ENCODE measurements at regions not wholly inside any gene's neighbourhood (a gene's known extent, or its start where the extent isn't known, plus 50 kb on each side); places are given as distances from the start of the nearest gene placed in this dataset.
A peak's percentile ranks its signal among the peaks of the same experiment; 100 is the strongest.

DNA sequence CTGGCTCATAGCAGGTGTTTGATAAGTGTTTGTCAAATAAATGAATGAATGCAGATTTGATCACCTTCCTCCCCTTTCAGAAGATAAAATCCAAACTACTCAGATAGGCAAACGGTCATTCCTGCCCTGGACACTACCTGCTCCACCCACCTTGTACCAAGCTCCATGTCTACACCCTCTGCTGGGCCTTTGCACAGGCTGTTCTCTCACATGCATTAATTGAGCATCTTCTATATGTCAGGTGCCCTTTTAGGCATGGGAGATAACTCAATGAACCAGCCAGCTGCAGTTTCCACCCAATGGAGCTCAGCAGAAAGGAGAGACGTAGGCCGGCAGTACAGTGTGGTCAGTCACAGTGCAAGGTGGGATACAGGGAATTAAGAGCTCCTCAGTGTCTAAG lies 102.3 kb upstream of the CPEB4 start:
- no peak for DNase-seq

DNA sequence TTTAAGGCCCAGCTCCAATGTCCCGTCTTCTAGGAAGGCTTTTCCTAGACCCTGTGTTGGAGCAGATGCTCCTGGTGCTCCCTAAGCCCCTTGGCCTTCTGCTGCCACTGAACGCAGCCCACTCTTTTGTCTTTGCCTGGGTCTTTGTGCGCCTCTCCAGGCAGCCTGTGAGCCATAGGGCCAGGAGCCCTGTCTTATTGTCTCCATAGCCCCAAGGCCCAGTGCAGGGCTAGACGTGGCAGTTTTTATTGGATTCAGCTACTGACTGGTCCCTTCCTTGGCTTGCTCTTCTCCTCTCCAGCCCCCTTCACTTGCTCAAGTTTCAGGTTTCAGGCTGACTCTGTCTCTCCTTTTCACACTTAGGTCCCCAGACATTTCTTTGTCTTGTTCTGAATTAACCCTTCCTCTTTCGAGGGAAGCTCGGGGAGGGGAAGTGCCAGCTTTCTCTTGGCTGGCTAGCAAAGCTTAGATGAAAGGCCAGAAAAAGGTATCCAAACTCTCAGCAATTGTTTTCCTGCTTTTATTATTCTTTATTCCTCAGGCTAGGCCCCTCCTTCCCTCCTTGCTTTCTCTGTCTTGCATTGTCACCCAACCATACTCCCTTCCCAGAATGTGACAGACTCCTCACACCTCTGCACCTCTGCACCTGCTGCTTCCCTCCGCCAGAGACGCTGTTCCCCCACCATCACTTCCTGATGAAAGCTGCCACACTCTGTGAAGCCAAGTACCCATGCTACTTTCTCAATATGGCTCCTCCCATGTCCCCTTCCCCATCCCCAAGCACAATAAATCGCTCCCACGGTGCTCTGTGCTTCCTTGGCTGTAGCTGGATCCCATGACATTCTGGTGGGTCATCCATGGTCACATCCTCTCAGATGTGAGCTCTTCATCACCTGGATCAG lies 101.6 kb upstream of the CPEB4 start:
- DNase-seq: peak; percentile 45

DNA sequence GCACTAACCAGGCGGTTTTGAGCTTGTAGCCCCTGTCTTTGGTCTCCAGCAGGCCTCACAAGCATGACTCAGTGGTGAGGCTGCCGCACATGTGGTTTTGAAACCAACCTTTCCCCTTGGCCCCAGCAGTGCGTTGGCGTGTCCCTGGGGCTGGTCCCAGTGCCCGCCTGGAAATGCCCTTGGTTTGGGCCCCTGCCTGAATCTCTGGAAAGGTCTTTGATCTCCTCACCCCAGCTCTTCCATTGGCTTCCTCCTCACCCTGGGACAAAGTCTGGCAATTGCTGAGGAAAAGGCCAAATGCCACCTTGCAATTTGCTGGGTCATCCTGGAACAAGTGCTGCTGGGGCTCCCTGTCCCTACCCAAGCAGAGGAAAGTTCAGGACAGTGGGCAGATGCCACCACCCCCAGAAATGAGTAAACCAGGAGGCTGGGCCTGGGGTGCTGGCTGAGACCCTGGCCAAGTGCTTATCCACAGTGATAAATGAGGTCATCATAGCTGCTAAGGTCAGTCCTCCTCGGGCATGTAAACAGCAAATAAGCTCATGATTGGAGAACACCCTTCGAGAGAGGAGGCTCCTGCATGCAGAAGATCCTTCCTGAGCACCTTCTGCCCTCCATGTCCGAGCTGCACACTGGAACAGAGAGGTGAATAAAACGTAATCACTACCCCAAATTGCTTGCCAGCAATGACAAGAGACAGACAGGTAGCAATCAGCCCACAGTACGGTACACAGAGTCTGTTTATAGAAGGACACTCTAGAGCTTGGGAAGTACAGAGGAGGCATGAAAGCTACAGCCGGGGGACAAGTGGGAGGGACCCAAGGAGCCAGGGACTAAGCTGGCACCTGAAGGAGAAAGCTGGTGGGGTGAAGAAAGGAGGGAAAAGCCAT lies 98.9 kb upstream of the CPEB4 start:
- peak; percentile 19 for DNase-seq

DNA sequence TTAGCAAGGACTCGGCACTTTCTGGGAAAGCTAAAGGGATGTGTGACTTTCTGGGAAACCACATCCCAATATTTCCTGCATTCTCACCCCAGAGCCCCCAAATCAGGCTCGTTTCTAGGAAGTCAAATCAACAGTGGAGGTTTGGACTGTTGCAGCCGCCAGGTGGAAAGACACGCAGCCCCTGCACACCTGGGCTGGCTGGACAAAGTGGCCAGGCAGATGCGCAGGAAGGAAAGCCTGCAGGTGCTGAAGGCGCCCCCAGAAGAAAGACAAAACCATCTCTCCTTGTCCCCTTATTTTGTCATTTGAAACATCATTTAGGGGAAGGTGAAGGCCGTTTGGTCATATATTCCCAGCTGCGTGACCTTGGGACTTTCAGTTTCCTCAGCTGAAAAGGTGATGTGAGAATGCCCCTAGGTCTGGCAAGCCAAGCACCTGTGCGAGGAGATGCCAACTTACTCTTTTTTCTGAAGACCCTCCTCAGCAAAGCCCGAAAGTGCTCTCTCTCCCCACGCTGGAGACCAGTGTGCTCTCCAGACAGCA lies 97.9 kb upstream of the CPEB4 start:
- DNase-seq: no peak

DNA sequence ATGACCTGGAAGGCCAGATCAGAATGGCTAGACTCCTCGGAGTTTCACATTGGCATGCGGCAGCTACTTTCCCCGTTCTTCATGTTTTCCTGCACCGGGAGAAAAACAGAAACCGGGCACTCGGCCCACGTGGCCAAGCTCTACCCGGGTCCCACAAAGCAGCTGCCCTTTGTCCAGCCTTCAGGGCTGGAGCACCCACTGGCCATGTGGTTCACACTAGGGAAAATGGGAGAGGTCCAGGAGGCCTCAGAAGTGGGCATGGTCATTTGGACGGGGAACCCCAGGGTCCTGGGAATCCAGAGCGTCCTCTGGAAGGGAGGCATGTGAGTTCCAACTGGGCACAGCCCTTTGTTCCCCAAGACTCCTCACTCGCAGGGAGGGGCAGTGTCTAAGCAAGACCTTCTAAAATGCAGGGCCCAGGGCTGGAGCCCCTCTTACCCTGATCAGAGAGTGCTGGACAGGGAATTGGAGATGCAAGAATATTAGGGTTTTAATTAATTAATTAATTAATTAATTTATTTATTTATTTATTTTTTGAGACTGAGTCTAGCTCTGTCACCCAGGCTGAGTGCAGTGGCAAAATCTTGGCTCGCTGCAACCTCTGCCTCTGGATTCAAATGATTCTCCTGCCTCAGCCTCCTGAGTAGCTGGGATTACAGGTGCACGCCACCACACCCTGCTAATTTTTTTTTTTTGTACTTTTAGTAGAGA lies 97.2 kb upstream of the CPEB4 start:
- no peak for DNase-seq

DNA sequence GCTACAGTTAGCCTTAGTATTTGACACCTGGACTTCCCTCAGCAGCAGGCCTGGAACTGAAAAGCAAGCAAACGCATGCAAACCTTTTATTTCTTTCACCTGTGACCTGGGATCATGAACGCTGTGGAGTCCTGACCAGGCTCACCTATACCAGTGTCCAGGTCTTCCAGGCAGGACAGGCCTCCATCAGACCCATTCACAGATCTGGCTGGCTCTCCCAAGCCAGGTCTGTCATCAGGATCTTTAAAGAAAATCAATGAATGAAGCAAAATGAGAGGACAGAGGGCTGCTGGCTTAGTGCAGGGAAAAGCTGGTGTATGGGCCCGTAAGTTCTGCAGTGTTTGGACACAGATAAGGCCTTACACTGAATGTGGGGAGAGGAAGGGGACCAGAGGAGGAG lies 96.3 kb upstream of the CPEB4 start:
- DNase-seq: no peak

DNA sequence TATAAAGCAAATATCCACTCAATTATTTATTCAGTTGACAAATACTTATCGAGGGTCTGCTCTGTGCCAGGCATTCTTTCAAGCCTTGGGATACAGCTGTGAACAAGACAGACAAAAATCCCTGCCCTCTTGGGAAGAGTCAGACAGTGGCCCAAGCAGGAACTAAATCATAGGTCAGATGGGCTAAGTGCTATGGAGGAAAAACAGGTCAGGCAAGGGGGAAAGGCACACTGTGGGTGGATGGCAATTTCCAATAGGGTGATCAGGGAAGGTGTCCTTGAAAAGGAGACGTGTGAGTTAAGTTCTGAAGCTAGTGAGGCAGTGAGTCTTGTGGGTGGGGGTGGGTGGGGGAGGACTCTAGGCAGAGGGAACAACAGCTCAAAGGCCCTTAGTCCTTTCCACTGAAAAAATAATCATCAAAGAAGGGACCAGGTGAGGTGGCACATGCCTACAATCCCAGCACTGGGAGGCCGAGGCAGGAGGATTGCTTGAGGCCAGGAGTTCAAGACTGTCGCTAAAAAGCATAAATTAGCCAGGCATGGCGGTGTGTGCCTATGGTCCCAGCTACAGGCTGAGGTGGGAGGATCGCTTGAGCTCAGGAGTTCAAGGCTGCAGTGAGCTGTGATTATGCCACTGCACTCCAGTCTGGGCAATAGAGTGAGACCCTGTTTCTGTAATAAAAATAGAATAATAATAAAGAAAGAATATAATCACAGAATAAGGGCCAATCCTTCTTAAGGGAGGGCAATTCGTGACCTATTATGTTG lies 95.2 kb upstream of the CPEB4 start:
- DNase-seq: no peak

DNA sequence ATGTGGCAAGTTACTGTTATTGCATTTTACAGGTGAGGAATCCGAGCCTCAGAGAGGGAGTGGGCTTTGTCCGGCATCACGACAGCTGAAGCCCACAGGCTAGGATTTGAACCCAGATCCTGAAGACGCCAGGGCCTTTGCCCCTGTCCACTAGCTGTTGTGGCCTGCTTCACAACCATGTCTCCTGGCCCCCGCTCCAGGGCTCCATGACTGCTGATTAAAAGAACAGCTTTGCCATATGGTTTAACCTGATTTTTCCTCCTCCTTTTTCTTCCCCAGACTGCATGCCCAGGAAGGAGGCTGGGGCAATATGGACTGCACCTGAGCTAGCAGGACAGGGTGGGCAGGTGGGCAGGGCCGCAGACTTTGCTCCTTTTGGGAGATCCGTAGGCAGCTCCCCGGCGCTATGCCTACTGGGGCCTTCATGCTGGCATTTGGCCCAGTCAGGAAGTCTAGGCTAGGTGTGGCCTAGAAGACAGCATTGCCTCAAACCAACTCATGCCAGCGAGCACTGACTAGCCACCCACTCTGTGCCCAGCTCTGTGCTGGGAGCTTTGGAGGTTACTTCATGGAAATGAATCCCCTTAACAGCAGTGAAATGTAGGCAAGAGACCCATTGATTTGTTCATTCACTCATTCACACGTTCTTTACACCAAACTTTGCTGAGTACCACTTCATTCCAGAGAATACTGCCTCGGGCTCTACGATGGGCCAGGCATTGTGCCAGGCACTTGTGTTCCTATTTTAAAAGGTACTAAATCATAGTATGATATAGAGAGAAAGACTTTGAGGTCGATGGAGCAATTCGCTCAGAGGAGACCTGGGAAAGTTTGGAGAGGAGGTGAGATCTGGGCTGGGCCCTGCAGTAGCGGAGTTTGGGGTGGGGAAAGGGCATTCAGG lies 94.3 kb upstream of the CPEB4 start:
- no peak for DNase-seq

DNA sequence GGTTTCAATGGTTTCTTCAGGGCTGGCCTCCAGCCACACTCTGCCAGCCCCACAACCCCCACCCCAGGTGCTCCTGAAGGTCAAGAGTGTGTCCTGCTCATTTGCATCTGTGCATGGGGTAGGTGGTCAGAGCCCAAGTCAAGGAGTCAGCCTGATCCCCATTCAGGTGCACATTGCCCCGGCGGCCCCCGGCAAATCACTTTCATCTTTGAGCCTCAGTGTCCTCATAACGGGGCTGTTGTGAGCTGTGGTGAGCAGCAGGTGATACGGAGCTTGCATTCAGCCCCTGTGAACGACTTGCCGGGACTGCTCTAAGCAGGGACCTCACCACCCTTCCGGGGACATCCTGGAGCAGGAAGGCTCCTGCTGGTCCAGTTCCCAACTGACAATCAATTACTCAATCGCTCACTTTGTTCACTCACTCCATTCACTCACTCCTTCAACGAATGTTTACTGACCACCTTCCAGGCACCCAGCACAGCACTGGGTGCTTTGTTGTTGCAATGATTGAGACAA lies 93.2 kb upstream of the CPEB4 start:
- DNase-seq: no peak

DNA sequence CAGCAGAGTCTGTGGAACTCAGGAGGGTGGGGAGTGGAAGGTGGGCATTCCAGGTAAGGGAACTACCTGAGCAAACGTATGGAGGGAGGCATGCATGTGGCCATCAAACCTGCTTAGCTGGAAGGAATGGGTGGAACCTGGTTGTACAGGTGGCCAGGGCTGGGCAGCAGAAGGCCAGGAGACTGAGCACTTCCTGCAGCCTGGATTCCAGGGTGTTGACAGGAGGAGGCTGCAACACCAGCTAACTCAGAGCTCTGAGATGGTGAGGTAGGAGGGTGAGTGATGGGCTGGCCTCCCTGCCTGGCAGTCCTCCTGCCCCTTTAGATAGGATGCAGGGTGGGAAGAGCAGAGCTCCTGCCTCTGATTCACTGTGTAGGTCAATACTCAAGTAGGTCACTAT lies 92.5 kb upstream of the CPEB4 start:
- DNase-seq: no peak

DNA sequence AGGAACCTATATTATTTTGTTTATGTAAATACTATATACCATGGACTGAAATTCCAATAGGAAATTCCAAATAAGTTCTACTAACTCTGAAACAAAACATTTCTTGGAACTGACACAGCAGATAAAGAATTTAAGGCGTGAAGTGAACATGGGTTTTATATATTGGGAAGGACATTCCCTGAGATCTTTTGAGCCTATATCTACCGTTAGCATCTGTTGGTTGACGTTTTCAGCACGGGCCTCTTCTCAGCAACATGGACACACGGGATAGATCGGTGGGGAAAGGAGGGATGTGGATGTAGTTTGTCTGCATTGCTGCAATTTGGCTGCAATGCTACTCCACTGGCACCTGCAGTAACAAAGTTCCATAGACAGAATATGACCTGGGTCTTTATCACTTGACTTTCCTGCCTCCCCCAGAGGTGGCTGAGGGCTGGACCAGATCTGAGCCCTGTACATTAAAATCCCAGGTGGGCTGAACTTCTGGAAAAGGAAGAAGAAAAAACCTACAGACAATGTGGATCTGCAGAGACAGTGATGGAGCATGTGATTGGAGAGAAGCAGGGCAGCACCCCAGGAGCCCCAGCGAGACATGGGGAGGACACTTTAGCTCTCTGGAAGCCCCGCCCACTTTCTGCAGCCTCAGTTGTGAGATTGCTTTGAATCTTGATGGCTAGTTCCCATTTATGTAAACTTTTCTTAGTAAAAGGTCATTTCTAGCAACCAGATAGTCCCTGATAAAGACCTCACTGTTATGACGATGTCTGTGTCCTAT lies 91.2 kb upstream of the CPEB4 start:
- peak; percentile 6 for DNase-seq

DNA sequence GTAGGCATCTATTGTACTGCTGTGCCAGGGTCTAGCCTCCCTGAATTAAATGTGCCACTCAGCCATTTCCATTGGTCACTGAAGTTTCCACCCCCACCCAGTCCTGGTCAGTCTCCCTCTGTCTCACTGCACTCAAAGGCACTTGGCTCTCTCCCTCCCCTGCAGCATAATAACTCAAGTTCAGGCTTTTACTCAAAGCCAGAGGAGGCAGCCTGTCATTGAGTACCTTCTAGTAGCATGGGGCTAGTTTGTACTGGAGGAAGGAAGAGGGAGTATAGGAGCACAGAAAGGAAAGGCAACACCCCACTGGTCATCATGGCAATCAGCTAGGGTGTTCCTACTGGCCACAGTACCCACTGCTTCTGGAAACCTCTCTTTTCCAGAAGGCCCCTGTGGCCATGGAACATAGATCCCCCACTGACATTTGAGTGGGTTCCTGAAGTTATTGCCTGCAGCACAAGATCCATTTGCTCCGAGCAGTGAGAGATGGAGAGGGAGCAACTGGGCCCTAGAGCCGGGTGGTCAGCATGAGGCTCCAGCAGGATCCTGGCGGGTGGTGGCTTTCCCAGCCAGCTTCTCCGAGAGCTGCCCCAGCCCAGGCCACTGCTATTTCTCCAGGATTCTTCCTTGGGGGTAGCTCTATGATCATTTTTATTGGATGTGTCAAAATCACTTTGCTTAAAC lies 89.9 kb upstream of the CPEB4 start:
- no peak for DNase-seq

DNA sequence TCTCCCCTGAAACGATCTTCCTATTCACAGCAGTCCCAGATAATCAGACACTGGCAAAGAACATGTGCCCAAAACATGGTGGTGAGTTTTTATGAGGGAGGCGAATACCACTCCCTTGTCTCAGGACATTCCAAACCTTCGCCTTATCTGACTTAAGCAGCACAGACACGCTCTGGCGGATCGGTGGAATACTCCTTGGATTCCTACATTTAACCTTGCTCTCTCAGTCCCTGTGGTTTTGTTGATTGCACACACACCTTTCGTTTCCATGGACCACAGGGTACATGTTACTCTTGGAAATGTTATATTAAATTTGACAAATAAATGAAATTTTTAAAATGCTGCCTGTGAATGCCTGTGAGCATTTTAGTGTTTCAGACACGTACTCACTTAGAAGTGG lies 87.8 kb upstream of the CPEB4 start:
- DNase-seq: no peak

DNA sequence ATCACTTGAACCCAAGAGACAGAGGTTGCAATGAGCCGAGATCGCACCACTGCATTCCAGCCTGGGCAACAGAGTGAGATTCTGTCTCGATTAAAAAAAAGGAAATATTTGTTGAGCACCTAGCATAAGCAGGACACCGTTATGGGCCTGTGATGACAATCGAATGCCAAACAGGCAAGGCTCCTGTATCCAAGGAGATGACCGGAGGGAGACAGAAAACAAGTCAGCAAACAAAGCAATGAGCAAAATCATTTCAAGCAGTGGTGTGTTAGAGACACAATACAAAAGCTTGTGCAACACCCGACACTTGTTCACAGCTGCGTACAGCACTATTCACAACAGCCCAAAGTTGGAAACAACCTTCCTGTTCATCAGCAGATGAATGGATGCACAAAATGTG lies 87.1 kb upstream of the CPEB4 start:
- no peak for DNase-seq

DNA sequence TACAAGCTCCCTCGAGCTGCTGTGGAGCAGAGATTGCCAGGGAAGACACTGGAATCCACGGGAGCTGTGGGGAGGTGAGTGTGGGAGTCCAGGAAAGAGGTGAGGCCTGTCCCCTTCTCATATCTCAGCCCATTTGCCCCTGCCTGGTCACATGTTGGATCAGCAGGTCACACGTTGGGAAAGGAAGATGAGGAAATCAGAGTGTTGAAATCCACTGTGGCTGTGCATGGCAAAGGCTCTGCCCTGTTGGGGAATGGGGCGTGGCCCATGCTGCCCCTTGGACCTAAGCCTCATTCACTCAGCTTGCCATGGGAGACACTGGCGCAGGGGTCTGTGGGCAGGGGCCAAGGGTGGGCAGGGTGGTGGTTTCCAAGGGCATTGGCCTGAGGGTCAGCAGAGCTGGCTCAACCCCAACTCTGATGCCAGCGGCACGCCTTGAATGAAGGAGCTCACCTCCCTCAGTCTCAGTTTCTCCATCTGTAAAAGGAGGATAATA lies 85.4 kb upstream of the CPEB4 start:
- DNase-seq: peak; percentile 8

DNA sequence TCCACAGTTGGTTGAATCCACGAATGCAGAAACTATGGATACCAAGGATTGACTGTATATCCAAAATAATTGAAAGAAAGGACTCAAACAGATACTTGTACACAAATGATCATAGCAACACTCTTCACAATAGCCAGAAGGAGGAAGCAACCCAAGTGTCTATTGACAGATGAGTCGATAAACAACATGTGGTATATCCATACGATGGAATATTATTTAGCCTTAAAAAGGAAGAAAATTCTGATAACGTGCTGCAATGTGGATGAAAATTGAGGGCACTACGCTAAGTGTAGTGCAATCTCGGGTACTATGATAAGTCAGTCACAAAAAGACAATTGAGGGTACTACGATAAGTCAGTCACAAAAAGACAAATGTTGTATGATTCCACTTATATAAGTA lies 83.6 kb upstream of the CPEB4 start:
- DNase-seq: no peak

DNA sequence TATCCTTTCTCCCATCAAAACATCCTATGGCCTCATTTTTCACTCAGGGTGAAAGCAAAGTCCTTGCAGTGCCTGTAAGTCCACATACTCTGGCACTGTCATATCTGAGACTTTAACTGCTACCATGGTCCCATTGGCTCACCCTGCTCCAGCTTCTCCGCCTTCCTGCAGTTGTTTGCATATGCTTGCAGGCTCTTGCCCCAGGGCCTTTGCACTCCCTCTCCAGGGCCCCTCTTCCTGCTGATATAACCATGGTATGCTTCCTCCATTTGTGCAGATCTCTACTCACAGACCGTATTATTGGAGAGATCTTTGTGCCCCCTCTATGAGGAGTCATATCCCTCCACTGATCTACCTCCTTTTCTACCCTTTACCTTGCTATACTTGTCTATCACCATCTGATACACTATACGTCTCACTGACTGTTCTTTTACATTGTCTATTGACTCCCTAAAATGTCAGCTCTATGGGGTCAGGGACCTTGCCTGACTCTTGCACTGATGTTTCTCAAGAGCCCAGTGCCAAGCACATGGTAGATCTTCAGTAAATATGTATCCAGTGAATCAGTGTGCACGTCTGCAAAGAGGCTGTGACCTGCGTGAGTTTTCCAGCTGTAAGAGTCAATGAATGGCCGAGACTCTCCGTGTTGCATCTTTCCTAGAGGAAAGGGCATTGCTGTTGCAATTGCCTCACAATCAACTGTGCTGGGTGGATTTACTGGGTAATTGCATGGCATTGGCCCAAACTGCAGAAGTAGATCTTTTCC lies 81.7 kb upstream of the CPEB4 start:
- DNase-seq: no peak

DNA sequence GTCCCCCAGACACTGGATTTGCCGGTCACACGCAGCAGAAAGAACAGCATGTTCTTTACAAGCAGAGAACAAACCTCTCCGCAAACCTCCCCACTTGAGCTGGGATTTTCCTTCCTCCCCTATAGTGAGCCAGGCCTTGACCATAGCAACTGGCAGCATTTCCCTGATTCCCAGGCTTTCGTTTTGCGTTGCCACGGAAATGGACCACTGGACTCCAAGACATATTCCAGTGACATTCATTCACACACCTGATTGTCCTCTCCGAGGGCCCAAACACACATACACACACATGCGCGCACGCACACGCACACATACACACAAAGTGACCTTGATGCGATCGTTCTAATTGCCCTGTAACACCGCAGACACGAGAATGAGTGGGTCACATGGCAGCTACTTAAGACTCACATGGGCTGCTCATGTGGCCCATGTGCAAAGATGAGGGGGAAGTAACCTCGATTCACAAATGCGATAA lies 80.9 kb upstream of the CPEB4 start:
- DNase-seq: no peak
